Activated B cell treated with CpG ODN at 0.5 μM for 24 hours (primary cell): ENCODE measurements at regions not wholly inside any gene's neighbourhood (a gene's known extent, or its start where the extent isn't known, plus 50 kb on each side); places are given as distances from the start of the nearest gene placed in this dataset.

Source experiments
- ATAC-seq: fragments of 200-7000 bp; cut with Tn5 transposase; one replicate; pipeline ENCODE4 v1.10.0; 2021; ENCODE audit warnings: low read depth, mild to moderate bottlenecking, moderate library complexity
- CTCF ChIA-PET: fragments of 350-600 bp; sonication (Branson Sonifier 250); formaldehyde crosslinking; loops from one replicate; lab custom pipeline; 2021; ENCODE audit warnings: antibody characterized with exemption; lab: Charles Lee
- POLR2A ChIA-PET: fragments of 350-600 bp; sonication (Branson Sonifier 250); formaldehyde crosslinking; loops from one replicate; lab custom pipeline; 2021; ENCODE audit warnings: antibody characterized with exemption; lab: Charles Lee
- DNase-seq: peaks from one replicate; pipeline ENCODE4 v3.0.0; 2022
- H3K27ac Mint-ChIP-seq: one replicate; pipeline ENCODE4 v1.8.0; 2020; ENCODE audit warnings: mixed read lengths
- H3K27me3 Mint-ChIP-seq: one replicate; pipeline ENCODE4 v1.8.0; 2021; ENCODE audit warnings: mixed read lengths
- H3K36me3 Mint-ChIP-seq: one replicate; pipeline ENCODE4 v1.8.0; 2021; ENCODE audit warnings: low read depth, mixed read lengths
- H3K4me1 Mint-ChIP-seq: one replicate; pipeline ENCODE4 v1.8.0; 2021; ENCODE audit warnings: mixed read lengths
- H3K4me3 Mint-ChIP-seq: one replicate; pipeline ENCODE4 v1.8.0; 2020; ENCODE audit warnings: mild to moderate bottlenecking, mixed read lengths
- H3K9me3 Mint-ChIP-seq: one replicate; pipeline ENCODE4 v1.8.0; 2020; ENCODE audit warnings: mixed read lengths
- intact Hi-C: fragments of 100-400 bp; cut with micrococcal nuclease; formaldehyde crosslinking; loops from one replicate; pipeline ENCODE4 v1.15.1; 2024
- TF ChIP-seq, protein P1 (sequence below): fragments of 200-600 bp; IDR thresholded peaks from one replicate; pipeline ENCODE4 v1.8.0; 2022; ENCODE audit warnings: antibody characterized with exemption, mild to moderate bottlenecking

DNA sequence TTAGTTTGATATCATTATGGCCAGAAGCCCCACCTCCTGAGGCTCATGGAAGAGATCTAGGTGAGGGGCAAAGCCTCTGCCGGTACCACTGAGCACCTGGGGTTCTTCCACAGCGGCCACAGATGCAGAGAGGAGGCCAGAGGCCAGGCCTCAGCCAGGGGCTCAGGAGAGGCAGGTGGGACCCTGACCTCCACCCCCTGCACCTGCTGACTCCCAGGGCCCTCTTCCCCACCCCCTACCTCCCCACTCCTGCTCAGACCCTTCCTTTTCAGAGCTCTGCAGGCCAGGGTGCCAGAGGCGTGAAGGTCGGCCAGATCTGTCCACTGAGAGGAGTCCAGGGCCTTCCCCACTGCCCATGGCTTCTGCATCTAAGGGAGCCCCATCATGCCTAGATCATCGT lies 178.7 kb upstream of the PPP2R2D start:
- Mint-ChIP-seq H3K27me3 (peaks cover 6% of the 10 kb centered on the region), H3K36me3 (no peaks in the 10 kb centered on the region), H3K27ac (no peak overlapping the region), H3K4me3 (no peak overlapping the region), H3K9me3 (no peaks in the 10 kb centered on the region), H3K4me1 (peaks cover 2% of the 10 kb centered on the region)
- CTCF ChIA-PET = no interaction called here
- intact Hi-C loops = no loop called here
- TF ChIP-seq, protein P1, sequence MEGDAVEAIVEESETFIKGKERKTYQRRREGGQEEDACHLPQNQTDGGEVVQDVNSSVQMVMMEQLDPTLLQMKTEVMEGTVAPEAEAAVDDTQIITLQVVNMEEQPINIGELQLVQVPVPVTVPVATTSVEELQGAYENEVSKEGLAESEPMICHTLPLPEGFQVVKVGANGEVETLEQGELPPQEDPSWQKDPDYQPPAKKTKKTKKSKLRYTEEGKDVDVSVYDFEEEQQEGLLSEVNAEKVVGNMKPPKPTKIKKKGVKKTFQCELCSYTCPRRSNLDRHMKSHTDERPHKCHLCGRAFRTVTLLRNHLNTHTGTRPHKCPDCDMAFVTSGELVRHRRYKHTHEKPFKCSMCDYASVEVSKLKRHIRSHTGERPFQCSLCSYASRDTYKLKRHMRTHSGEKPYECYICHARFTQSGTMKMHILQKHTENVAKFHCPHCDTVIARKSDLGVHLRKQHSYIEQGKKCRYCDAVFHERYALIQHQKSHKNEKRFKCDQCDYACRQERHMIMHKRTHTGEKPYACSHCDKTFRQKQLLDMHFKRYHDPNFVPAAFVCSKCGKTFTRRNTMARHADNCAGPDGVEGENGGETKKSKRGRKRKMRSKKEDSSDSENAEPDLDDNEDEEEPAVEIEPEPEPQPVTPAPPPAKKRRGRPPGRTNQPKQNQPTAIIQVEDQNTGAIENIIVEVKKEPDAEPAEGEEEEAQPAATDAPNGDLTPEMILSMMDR = no peak
- POLR2A ChIA-PET = no interaction called here
- DNase-seq (no peak), ATAC-seq (no peak)

DNA sequence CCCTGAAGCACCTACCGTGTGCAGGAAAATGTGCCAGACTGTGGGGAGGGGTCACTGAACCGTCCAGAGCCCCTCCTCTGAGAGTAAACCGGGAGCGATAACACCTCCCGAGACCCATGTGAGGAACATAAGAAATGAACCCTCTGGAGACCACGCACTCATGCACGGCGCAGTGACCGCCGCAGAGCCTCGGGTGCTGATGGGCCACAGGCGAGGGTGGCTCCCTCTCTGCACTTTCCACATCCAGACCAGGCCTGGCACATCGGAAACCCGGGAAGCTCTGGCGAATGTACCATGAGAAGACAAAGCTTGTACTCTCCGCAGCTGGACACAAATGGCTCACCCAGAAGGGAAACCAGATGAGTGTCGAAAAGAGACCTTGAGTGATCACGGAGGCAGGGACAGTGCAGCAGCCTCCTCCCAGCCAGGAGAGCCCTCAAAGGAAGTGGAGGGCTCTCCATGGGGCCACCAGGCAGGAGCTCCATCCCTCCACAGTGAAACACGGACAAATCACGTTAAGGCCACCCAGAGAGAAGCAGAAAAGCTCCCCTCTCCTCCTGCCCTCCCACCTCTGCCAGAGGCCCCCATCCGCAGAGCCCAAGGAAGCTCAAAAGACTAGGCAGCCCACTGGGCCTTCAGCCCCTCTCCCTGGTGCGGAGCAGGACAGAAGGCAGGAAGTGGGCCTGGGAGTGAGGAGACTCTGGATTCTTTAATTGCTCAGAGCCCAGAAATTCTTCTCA lies 178.1 kb upstream of the PPP2R2D start:
- TF ChIP-seq, protein P1 = no peak
- no peaks in the 10 kb centered on the region for H3K9me3 Mint-ChIP-seq
- peaks cover 9% of the 10 kb centered on the region for H3K27me3 Mint-ChIP-seq
- DNase-seq (no peak), ATAC-seq (no peak)
- CTCF ChIA-PET = no interaction called here
- no peaks in the 10 kb centered on the region for H3K36me3 Mint-ChIP-seq
- POLR2A ChIA-PET = no interaction called here
- intact Hi-C loops = no loop called here
- H3K4me3 Mint-ChIP-seq = no peak overlapping the region
- peaks cover 2% of the 10 kb centered on the region for H3K4me1 Mint-ChIP-seq
- H3K27ac Mint-ChIP-seq = no peak overlapping the region

DNA sequence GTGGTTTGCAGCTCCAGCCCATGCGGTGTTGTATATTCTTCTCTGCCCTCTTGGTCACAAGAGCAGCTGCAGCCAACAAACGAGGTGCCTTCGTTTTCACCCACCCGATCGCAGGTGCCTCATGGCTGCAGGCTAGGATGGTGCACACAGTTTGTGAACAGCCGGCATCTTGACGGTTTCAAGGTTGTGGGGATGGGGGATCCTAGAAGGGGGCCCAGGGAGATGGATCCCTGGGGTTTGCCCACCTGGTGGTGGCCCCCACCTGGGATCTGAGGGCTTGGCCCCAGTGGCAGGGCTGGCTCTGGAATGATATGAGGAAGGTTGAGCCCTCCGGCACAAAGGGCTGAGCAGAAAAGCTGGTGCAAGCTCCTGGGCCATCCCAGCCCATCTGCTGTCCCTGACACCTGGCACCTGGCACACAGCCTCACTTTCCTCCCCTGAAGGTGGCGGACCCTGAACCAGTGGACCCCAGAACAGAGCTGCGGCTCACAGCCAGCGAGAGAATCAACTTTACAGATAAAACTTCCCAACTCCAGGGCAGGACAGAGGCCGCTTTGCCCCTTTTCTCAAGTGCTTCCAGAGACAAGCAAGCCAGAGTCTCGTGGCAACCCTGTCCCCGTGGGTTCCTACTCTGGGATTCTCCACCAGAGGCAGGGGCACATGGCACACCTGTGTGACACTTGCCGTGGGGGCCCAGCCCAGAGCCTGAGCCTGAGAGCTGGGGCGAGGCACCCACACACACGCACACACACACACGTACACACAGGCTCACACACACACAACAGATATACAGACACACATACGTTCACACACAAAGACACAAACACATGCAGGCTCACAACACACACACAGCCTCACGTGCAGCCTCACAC lies 177.3 kb upstream of the PPP2R2D start:
- CTCF ChIA-PET = no interaction called here
- Mint-ChIP-seq H3K27ac (no peak overlapping the region), H3K9me3 (no peaks in the 10 kb centered on the region), H3K27me3 (peaks cover 9% of the 10 kb centered on the region), H3K36me3 (no peaks in the 10 kb centered on the region), H3K4me1 (peaks cover 2% of the 10 kb centered on the region), H3K4me3 (no peak overlapping the region)
- ATAC-seq (no peak), DNase-seq (no peak)
- intact Hi-C loops = no loop called here
- TF ChIP-seq, protein P1 = no peak
- POLR2A ChIA-PET = no interaction called here

DNA sequence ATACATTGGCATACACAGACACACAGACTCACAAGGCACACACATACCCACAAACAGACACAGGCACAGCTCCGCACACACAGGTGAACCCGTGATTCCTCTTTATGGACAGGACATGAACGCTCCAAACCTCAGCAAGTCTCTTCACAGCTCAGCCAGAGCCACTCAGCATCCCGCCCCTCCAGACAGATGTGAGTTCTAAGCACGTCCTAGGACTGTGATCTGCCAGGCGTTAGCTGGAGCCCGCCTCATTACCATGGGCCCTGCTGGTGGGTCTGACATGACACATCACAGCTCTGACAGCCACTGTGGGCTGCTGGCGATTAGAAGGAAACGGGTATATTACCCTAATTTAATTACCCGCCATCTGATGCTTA lies 176.7 kb upstream of the PPP2R2D start:
- H3K9me3 Mint-ChIP-seq = no peaks in the 10 kb centered on the region

More for the DNA sequence above, 176.7 kb upstream of the PPP2R2D start:
- Mint-ChIP-seq H3K4me1 (peaks cover 2% of the 10 kb centered on the region), H3K27ac (no peak overlapping the region), H3K27me3 (peaks cover 9% of the 10 kb centered on the region), H3K4me3 (no peak overlapping the region), H3K36me3 (no peaks in the 10 kb centered on the region)
- no peak for DNase-seq
- ChIA-PET CTCF (no interaction called here), POLR2A (no interaction called here)
- intact Hi-C loops = no loop called here
- TF ChIP-seq, protein P1 = no peak
- ATAC-seq = no peak
